Stimulated activated memory B cell treated with anti-CD40 and anti-IgM and Interleukin-4, amounts not matched to agents 10 μg/mL and 1 μg/mL and 100 μg/mL, for 72 hours (primary cell): ENCODE measurements at regions not wholly inside any gene's neighbourhood (a gene's known extent, or its start where the extent isn't known, plus 50 kb on each side); places are given as distances from the start of the nearest gene placed in this dataset.
"Not testable (repeated sequence)": the region's sequence is repeated elsewhere in the genome, so short reads cannot be mapped to it uniquely, and the experiment has no call there.

Experiments used
- ATAC-seq: fragments of 150-1000 bp; cut with Tn5 transposase; 2 replicates; pipeline ENCODE4 v1.10.0; 2021
- H3K27ac Mint-ChIP-seq: one replicate; pipeline ENCODE4 v1.8.0; 2022; ENCODE audit warnings: mild to moderate bottlenecking, mixed read lengths
- H3K27me3 Mint-ChIP-seq: one replicate; pipeline ENCODE4 v1.8.0; 2022; ENCODE audit warnings: mixed read lengths
- H3K36me3 Mint-ChIP-seq: one replicate; pipeline ENCODE4 v1.8.0; 2022; ENCODE audit warnings: mixed read lengths
- H3K4me1 Mint-ChIP-seq: one replicate; pipeline ENCODE4 v1.8.0; 2022; ENCODE audit warnings: mixed read lengths
- H3K4me3 Mint-ChIP-seq: one replicate; pipeline ENCODE4 v1.8.0; 2022; ENCODE audit warnings: mild to moderate bottlenecking, moderate library complexity, mixed read lengths
- H3K9me3 Mint-ChIP-seq: one replicate; pipeline ENCODE4 v1.8.0; 2022; ENCODE audit warnings: mixed read lengths

DNA sequence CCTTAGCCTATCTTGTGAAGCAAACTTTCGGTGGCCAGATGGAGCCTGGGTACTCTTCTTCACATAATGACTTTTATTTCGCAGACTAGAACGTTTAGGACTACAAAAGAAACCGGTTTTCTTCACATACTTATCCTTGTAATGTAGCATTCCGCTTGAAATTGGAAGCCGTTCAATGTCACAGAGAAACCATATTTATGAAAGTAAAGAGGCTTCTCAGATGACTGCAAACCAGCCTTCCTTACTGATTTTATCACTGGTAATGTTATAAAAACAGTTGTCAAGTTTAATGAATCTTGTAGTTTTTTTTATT, 94.1 kb downstream of the PPIAL4G start:
- Mint-ChIP-seq H3K27me3 (no peaks in the 10 kb centered on the region), H3K27ac (peak overlapping the region; percentile 100), H3K36me3 (no peaks in the 10 kb centered on the region), H3K9me3 (no peaks in the 10 kb centered on the region), H3K4me1 (peaks cover 51% of the 10 kb centered on the region), H3K4me3 (peak overlapping the region; percentile 99)
- no peak for ATAC-seq

DNA sequence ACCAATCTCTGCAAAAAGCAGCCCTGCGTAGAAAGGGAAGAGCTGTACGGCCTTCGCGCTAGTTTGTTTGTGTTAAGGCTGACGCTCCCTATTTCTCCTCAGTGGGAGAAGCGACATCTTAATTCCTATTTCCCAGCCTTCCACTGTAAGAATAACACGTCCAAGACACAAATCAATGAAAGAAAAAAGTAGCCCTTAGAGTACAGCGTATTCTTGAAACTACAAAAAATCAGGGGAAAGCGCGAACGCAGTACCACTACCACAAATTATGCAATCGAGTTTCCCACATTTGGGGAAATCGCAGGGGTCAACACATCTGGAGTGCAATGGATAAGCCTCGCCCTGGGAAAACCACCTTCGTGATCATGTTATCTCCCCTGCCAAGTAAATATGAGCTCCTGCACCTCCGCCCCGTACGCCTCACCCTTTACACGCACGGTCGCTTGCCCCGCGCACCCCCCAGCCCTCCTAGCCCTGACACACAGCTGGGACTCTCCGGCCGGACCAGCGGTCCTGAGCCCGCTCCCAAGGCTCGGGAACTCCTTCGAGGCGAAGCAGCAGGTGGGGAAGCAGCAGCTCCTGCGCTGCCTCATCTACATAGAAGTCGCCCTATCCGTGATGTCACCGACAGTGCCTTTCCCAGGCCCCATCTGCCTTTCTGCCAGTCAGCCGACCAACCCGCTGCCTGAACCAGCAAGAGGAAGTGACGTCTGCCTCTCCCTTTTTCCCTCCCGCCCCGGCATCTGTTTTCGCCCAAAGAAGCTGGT, 94.7 kb downstream of the PPIAL4G start:
- peak; percentile 91 for ATAC-seq
- Mint-ChIP-seq H3K27me3 (no peaks in the 10 kb centered on the region), H3K36me3 (no peaks in the 10 kb centered on the region), H3K9me3 (no peaks in the 10 kb centered on the region), H3K4me3 (peak overlapping the region; percentile 99), H3K27ac (peak overlapping the region; percentile 100), H3K4me1 (peaks cover 51% of the 10 kb centered on the region)

DNA sequence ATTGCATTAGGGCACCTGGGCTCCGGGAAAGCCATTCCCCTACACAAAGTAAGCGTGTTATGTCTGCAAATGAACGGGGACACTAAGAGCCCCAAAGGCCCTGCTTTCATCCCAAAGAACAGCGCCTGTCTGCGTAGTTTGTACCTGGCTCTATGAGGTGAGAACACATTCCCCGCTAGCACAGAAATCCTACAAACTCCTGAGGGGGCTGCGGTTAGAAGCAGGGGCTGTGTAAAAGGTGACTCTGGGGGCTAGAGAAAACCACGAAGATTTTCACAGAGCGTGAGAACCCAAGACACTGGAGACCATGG, 95.2 kb downstream of the PPIAL4G start:
- Mint-ChIP-seq H3K27ac (peak overlapping the region; percentile 100), H3K4me1 (peaks cover 51% of the 10 kb centered on the region), H3K4me3 (peak overlapping the region; percentile 99)
- H3K36me3 Mint-ChIP-seq, ATAC-seq, H3K9me3 Mint-ChIP-seq, H3K27me3 Mint-ChIP-seq: not testable (repeated sequence)

DNA sequence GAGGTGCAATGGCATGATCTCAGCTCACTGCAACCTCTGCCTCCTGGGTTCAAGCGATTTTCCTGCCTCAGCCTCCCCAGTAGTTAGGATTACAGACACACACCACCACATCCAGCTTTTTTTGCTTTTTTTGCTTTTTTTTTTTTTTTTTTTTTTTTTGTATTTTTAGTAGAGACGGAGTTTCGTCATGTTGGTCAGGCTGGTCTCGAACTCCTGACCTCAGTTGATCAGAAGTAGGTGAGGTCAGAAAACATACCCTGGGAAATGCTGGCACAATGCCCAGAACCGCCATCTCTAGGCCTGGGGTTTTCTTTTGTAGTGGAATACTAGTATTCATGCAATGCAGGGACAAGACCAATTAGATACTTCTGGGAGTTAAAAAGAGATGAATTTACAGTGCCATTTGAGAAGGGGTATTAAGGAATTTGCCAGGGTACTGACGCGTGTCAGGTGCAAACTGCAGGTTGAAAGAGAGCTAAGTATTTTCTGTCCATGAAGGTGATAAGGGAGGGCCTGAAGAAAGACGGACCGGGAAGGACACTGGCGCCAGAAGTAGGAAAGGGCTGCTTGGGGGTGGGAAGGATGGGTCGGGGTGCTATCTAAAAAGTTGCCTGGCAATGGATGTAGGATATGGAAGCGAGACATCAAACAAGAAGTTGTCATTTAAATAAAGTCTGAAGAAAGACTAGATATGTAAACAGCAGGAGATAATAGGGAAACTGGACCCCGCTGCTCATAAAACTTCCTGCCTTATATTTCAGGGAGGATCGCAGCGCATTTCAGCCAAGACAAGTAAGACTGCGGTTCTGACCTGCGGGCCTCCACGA, 95.8 kb downstream of the PPIAL4G start:
- not testable (repeated sequence) for H3K27me3 Mint-ChIP-seq, H3K36me3 Mint-ChIP-seq, ATAC-seq, H3K9me3 Mint-ChIP-seq
- H3K27ac Mint-ChIP-seq, result peak overlapping the region; percentile 100
- H3K4me3 Mint-ChIP-seq, result peak overlapping the region; percentile 32
- H3K4me1 Mint-ChIP-seq, result peaks cover 49% of the 10 kb centered on the region

DNA sequence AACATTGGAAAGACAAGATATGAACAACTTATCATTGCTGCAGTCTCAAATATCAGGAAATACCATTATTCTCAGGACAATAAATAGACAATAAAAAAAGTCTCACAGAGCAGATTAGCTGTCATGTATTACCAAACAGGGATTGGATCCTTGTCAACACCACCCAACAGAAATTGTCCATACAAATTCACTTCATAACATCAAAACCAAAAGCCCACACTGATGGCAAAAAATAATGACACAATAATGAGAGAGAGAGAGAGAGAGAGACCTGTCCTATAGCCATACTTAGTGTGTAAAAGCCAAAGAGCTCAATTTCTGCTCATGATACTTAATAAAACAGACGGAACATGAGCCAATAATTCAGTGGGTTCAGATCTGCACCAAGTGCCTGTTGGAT, 96.5 kb downstream of the PPIAL4G start:
- no peak for ATAC-seq
- H3K36me3 Mint-ChIP-seq, result no peaks in the 10 kb centered on the region
- H3K27ac Mint-ChIP-seq, result no peak overlapping the region
- no peaks in the 10 kb centered on the region for H3K27me3 Mint-ChIP-seq
- H3K4me3 Mint-ChIP-seq, result no peak overlapping the region
- H3K9me3 Mint-ChIP-seq, result no peaks in the 10 kb centered on the region
- H3K4me1 Mint-ChIP-seq, result peaks cover 46% of the 10 kb centered on the region

DNA sequence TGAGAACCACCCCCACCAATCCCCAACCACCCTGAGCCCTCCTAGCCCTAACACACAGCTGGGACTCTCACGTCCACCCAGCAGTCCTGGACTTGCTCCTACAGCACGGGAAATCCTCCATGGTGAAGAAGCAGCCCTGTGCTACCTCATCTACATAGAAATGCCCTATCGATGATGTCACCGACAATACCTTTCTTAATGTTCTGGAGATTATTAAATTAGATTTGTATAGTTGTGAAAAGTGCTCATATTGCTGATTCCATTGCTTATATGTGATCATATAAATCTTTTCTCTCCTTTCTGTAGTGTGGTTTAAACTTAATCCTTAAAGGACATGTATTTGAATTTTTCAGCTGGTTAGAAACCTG, 97.1 kb downstream of the PPIAL4G start:
- Mint-ChIP-seq H3K4me1 (peaks cover 46% of the 10 kb centered on the region), H3K27ac (peak overlapping the region; percentile 48)
- H3K4me3 Mint-ChIP-seq, result not testable (repeated sequence)

DNA sequence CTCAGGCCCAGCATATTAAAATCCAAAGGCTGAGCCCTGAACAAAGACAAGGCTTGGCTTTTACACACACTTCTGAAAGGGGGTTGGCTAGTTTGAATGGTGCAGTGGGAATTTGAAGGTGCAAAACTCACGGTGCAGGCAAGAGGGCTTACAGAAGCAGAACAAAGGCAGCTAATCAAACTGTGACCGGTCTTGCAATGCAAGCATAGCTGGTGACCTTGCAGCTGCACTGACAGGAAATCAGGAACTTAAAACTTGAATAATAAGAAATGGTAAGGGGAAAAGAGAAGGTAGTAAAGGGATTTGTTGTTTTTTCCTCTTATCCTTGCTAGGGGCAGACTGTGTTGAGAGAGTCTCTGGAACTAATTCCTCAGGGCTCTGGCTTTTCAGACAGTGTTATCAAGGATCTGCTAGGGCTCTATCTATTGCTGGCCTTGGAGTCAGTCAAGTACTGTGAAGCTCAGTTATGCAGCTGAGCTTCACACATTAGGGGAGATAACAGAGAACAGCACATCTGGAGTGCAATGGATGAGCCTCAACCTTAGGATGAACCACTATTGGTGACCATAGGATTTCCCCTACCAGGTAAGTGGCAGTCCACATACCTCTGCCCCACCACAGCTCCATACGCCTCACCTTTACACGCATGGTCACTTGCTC, 97.6 kb downstream of the PPIAL4G start:
- H3K4me3 Mint-ChIP-seq, result no peak overlapping the region
- peaks cover 46% of the 10 kb centered on the region for H3K4me1 Mint-ChIP-seq
- no peaks in the 10 kb centered on the region for H3K27me3 Mint-ChIP-seq
- no peak for ATAC-seq
- H3K9me3 Mint-ChIP-seq, result no peaks in the 10 kb centered on the region
- H3K36me3 Mint-ChIP-seq, result no peaks in the 10 kb centered on the region
- peak overlapping the region; percentile 48 for H3K27ac Mint-ChIP-seq

More for the DNA sequence above, 97.1 kb downstream of the PPIAL4G start:
- H3K27me3 Mint-ChIP-seq, H3K36me3 Mint-ChIP-seq, H3K9me3 Mint-ChIP-seq, ATAC-seq: not testable (repeated sequence)

DNA sequence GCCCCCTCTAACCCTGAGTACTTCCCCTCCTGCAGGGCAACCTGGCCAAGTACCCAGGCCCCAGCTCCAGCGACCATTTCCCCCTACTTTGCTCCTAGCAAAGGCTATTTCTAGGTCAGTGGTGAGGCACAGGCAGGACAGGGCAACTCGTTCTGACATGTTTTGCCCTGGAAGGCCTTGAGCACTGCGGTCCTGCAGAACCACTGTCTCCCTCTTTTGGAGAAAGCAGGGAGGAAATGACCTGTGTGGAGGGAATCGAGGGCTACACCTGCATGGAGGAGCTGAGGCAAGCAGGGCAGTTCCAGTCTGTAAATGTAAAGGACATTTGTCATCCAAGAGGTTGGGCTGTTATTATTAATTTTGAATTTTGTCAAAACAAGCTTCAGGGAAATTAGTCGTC, 99.1 kb downstream of the PPIAL4G start:
- H3K9me3 Mint-ChIP-seq, result no peaks in the 10 kb centered on the region
- no peak overlapping the region for H3K4me3 Mint-ChIP-seq
- ATAC-seq, result no peak
- peaks cover 12% of the 10 kb centered on the region for H3K27me3 Mint-ChIP-seq
- no peaks in the 10 kb centered on the region for H3K36me3 Mint-ChIP-seq
- H3K27ac Mint-ChIP-seq, result no peak overlapping the region
- H3K4me1 Mint-ChIP-seq, result peaks cover 54% of the 10 kb centered on the region

DNA sequence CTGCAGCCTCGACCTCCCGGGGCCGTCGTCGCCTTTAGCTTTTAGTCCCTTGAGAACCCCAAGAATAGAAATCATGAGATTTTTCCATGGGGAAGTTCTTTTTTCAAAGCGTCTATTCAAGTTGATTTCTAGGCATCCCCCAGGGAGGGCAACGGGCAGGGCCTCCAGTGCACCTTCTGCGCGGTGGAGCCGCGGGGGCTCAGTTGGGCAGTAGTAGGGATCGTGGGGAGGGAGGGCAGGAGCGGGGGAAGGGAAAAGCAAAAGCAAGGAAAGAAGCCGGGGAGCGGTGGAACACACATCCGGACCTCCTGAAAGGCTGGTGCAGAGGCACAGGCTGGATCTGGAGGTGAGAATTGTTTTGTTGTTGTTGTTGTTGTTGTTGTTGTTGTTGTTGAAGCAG, 103.4 kb downstream of the PPIAL4G start:
- Mint-ChIP-seq H3K4me3 (peak overlapping the region; percentile 48), H3K36me3 (no peaks in the 10 kb centered on the region), H3K27ac (no peak overlapping the region), H3K9me3 (no peaks in the 10 kb centered on the region), H3K4me1 (peaks cover 12% of the 10 kb centered on the region), H3K27me3 (peaks cover 15% of the 10 kb centered on the region)
- no peak for ATAC-seq

DNA sequence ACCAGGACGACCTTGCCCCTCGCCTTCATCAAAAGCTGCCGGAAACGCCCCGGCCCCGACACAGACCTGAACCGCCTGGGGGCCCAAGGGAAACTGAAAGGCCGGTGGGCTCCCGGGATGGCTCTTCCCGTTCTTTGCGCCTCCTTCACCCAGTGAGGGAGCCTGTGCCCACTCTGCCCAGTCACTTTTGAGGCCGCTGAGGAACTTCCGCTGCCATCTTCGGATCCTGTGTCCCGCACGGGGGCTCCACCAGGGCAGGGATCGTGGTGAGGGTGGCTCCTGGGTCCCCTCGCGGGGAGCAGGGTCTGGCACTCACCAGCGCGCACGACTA, 104.0 kb downstream of the PPIAL4G start:
- peak overlapping the region; percentile 48 for H3K4me3 Mint-ChIP-seq
- no peak overlapping the region for H3K27ac Mint-ChIP-seq
- H3K27me3 Mint-ChIP-seq, result peaks cover 15% of the 10 kb centered on the region
- ATAC-seq, result no peak
- no peaks in the 10 kb centered on the region for H3K36me3 Mint-ChIP-seq
- H3K9me3 Mint-ChIP-seq, result no peaks in the 10 kb centered on the region
- H3K4me1 Mint-ChIP-seq, result peaks cover 9% of the 10 kb centered on the region

DNA sequence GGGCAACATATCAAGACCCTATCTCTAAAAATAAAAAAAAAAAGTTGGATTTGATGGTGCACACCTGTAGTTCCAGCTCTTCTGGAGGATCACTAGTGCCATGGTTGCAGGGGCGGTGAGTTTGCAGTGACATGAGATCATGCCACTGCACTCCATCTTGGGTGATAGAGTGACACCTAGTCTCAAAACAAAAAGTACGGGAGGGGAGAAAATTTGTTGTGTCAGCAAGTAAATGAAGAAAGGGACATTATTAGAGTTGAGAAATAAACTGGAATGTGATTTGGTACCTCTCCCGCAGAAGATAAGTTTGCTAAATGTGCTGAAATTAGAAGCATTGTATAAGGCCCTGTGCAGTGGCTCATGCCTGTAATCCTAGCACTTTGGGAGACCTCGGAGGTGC, 105.1 kb downstream of the PPIAL4G start:
- H3K27ac Mint-ChIP-seq, ATAC-seq, H3K9me3 Mint-ChIP-seq, H3K36me3 Mint-ChIP-seq, H3K4me3 Mint-ChIP-seq: not testable (repeated sequence)
- Mint-ChIP-seq H3K27me3 (peaks cover 15% of the 10 kb centered on the region), H3K4me1 (peaks cover 14% of the 10 kb centered on the region)

DNA sequence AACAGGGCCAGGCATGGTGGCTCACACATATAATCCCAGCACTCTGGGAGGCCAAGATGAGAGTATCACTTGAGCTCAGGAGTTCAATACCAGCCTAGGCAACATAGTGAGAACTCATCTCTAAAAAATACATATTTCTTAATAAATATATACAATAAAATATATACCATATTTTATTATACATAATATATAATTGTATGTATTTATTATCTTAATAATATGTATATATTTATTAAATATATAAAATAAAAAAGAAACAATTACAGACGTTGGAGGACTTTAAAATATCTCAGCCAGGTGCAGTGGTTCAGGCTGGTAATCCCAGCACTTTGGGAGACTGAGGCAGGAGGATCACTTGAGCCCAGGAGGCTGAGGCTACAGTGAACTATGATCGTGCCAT, 106.1 kb downstream of the PPIAL4G start:
- H3K27ac Mint-ChIP-seq, H3K36me3 Mint-ChIP-seq, ATAC-seq, H3K4me3 Mint-ChIP-seq, H3K9me3 Mint-ChIP-seq: not testable (repeated sequence)
- peaks cover 15% of the 10 kb centered on the region for H3K27me3 Mint-ChIP-seq
- H3K4me1 Mint-ChIP-seq, result peaks cover 21% of the 10 kb centered on the region

DNA sequence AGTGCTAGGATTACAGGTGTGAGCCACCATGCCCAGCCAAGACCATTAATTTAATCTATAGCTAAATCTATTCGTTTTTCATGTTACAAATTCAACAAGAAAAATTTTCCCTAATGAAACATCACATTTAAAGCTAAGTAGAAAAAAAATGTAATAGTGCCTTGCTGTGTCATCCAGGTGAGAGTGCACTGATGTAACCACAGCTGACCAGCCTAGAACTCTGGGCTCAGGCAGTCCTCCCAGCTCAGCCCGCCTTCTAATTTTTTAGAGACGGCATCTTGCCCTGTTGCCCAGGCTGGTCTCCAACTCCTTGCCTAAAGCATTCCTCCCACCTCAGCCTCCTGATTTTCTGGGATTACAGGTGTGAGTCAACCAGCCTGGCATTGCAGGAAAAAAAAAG, 109.0 kb downstream of the PPIAL4G start:
- Mint-ChIP-seq H3K36me3 (no peaks in the 10 kb centered on the region), H3K4me3 (no peak overlapping the region), H3K4me1 (peaks cover 27% of the 10 kb centered on the region), H3K27ac (no peak overlapping the region), H3K9me3 (no peaks in the 10 kb centered on the region), H3K27me3 (peaks cover 4% of the 10 kb centered on the region)
- ATAC-seq, result no peak

DNA sequence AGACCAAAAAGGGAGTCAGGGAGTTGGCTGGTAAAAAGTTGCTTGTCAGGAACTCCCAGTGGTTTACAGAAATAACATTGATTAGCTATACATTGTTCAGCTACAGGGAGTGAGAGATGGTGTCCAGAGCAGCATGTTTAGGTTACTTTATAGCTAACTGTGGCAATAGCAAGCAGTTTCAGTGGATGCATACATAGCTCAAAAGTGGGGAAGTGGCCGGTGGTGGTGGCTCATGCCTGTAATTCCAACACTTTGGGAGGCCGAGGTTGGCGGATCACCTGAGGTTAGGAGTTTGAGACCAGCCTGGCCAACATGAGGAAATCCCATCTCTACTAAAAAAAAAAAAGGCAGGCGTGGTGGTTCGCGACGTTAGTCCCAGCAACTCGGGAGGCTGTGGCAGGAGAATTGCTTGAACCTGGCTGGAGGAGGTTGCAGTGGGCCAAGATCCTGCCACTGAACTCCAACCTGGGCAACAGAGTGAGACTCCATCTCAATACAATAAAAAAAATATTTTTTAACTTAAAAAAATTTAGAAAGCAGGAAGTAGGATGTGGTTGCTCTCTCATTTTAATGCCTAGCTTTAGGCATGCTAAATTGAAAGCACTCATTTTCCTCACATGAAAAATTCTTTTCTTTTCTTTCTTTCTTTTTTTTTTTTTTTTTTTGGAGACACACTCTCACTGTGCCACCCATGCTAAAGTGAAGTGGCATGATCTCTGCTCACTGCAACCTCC, 109.7 kb downstream of the PPIAL4G start:
- H3K36me3 Mint-ChIP-seq, result no peaks in the 10 kb centered on the region
- H3K4me3 Mint-ChIP-seq, result no peak overlapping the region
- ATAC-seq, result no peak
- peaks cover 27% of the 10 kb centered on the region for H3K4me1 Mint-ChIP-seq
- no peaks in the 10 kb centered on the region for H3K9me3 Mint-ChIP-seq
- H3K27ac Mint-ChIP-seq, result peak overlapping the region; percentile 57
- no peaks in the 10 kb centered on the region for H3K27me3 Mint-ChIP-seq

DNA sequence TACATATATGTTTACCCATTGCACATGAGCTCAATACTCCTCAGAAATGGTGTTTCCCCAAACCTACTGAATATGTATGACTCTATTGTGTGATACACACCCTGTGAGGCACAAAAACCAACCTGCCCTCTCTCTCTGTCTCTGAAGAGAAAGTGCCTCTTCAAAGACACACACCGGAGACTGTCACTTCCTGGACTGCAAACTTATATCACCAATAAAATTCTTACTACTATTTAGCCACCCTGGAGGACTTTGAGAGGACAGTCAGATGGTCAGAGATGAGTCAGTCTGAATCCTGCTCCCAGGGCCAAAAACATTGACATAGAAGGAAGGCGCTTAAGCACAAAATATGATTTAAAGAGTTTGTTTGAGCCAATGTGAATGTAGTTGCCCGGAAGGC, 110.4 kb downstream of the PPIAL4G start:
- Mint-ChIP-seq H3K36me3 (no peaks in the 10 kb centered on the region), H3K4me1 (peaks cover 27% of the 10 kb centered on the region), H3K27ac (peak overlapping the region; percentile 57), H3K9me3 (no peaks in the 10 kb centered on the region), H3K4me3 (no peak overlapping the region), H3K27me3 (no peaks in the 10 kb centered on the region)
- no peak for ATAC-seq
